ENCODE measurements at regions not wholly inside any gene's neighbourhood (a gene's known extent, or its start where the extent isn't known, plus 50 kb on each side); places are given as distances from the start of the nearest gene placed in this dataset.

DNA sequence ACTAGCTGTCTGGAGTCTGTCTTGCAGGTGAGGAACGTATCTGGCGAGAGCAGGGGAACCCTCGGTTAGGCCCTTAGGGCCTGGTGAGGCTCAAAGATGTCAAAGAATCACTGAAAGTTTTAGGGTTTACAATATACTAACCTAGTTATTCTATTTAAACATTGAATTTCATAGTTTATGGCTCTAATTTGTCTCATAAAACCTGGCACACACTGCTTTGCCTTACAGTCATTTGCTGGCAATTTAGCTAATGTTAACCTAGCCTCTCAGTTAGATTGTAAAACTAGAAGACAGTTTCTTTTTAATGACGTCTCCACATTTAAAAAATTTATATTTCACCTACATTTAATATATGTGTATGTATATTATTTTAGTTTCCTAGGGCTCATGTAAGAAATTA is 89.6 kb upstream of the DOCK10 start:
- no peak for DNase-seq

DNA sequence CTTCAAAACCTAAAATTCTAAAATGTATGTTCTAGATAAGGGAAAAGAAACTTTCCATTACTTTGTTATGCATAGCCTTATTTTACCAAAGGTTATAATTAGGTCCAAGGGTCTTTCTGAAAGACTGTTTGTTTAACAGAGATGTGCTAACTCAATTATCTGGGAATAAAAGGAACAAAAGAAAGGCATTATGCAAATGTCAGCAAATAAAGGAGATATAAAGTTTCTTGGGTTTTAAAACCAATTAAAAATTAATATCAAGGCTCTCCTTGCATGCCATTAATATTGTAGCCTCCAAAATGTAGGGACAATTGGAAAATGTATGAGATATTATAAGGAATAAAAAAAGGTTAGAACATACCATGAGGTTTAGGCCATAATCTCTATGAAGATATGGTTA is 87.8 kb upstream of the DOCK10 start:
- DNase-seq: no peak

DNA sequence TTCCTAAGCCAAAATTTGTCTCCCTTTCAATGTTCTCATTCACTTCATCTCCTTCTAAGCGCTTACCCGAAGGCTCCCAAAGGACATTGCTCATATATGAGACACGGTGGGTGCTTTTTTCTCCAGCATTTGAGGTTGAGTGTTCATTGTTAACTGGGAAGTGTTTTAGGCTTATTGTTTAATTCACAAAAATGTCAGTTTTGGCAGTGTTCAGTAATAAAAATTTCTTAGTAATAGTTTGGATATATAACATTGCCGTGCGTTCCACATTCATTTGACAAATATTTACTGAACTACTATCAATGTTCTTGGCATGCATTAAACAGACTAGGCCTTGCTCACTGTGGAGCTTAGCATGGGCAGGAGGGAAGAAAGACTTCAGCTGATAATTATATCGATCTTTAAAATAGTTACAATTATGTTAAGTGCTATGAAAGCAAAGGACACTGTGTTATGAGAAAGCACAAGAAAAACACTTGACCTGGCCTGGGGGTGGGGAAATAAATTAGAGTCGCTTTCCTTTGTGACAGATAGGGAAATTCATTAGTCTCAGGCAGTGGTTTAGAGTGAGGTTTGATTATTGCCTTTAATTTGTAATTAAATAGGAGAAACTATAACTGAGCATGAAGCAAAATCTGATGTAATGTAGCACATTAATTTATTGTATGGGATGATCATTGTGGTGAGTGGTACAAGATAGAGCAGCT is 82.2 kb upstream of the DOCK10 start:
- DNase-seq: no peak

DNA sequence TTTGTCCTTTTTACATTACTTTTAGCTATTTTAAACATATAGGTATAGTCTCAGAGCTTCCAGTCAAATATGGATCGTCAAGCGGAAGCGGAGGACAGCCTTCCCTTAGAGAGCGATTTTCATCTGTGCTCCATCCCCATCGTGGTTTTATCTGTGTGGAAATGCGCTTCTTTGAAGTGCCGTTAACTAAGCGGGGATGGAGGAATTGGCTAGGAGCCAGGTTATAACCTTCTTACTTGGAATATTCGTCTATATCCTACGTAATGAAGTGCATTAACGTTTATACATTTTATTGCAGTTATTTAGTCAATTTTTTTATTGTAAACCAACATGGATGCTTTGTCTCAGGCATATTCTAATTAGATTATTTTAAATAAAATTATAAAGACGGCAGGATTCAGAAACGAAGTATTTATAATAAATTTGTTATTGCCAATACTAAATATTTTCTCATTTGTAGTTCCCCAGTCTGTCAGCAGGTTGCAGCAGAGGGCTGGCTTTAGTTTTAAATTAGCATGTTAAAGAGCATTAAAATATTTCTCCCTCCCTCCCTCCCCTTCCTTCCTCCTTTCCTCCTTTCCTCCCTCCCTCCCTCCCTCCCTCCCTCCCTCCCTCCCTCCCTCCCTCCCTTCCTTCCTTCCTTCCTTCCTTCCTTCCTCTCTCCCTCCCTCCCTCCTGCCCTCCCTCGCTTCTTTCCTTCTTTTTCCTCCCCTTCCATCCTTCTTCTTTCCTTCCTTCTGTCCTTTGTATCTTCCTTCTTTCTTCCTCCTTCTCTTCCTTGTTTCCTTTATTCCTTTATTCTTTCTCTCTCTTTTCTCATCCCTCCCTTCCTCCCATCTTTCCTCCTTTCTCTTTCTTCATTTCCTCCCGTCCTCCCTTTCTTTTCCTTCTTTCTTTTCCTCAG is 80.6 kb upstream of the DOCK10 start:
- peak; percentile 26 for DNase-seq

DNA sequence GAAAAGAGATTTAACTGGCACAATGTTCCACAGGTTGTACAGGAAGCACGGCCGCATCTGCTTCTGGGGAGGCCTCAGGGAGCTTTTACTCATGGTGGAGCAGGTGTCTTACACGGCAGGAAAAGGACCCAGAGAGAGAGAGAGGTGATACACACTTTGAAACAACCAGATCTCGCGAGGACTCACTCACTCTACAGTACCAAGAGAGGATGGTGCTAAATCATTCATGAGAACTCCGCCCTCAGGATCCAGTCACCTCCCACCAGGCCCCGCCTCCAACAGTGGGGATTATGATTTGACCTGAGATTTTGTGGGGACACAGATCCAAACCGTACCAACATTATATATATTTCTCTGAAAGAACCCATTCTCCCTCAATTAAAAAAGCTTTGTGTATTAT is 79.7 kb upstream of the DOCK10 start:
- no peak for DNase-seq

DNA sequence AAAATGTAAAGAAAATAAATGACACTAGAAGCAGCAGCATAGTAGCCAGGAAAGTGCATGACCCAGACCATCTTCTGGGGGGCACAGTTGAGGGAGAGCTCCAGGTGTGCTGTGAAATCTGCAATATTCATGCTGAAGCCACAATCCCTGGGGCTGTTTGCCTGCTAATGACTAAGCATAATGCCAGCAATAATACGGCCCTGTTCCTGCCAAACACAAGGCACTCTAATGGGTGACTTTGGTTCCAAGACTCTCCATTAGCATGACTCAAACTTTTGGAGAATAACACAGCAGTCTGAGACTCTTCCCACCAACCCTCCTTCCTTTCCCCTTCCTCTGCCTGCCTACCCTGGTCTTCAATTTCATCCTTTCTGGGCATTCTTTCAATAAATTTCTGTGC is 77.9 kb upstream of the DOCK10 start:
- no peak for DNase-seq

DNA sequence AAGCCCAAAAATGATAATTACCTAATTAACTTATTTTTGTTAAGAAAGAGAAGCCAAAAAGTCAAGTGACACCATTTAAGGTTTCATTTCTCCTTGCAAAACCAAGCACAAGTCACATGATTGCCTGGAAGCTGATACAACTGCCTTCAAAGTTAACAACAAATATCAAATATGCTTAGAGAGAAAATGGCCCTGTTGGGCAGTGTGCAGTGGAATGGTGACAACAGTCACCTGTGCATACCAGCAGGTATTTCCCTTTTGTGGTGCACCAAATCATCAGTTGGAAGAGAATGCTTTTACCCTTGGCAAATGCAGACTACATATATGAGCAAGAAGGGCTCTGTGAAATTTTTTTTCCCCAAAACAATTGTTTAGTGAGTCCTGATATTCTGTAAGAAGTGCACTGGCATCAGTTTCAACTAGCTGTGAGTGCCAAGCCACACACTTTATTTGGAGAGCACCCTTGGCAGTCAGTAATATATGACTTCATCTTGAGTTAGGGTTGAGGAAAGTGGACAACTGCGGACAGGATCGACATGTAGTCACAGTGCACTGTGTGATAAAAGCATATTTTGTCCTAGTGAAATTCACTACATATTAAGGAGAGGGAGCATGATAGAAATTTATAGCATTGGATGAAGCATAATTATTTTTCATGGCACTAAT is 74.9 kb upstream of the DOCK10 start:
- no peak for DNase-seq

DNA sequence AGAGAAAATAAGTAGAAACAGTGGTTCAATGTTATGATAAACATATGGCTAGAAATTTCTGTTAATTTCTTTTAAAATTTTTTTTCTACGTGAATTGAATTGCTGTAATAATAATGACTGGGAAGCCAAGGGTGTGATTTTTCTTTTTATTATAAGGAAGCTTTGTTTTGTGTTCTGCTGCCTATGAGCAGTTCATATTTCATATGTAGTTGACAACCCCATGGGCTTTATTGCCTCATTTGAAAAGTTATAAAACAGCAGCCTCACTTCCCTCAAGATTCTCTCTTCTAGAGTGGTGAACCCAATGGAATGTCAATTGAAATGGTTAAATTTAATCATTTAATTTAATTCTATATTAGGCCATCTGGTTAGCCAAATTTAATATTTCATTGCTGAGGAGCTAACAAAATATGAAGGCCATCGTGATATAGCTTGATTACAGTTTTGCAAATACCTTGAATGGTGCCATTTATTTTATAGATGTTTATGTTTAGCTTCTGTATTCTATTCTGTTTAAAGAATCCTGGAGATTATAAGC is 72.6 kb upstream of the DOCK10 start:
- DNase-seq: no peak

DNA sequence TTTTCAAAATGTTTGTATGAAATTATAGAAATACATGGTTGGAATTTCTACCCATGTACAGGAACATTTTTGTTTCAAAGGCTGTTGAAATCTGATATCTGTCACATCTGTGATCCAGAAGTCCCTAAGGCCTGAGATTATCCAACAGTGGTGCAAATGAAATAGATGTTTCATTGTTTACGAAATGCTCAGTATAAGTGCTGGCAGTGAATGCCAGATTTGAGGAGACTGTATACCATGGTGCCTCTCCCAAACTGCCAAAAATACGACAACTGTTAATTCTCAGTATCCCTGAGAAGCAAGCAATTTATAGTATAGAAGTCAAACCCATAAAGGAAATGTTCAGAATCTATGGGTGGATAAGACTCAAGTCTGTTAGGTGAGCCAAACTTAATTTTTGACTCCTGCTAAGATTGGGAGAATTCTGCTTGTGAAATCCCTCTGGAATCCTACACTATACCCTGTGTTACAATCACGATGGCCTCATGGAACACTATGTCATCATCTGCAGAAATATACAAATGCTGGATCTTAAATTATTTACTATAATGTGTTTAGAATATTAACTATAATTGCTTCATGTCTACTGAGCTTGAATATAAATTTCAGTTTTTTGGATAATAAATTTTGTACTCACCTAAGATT is 71.2 kb upstream of the DOCK10 start:
- DNase-seq: no peak

DNA sequence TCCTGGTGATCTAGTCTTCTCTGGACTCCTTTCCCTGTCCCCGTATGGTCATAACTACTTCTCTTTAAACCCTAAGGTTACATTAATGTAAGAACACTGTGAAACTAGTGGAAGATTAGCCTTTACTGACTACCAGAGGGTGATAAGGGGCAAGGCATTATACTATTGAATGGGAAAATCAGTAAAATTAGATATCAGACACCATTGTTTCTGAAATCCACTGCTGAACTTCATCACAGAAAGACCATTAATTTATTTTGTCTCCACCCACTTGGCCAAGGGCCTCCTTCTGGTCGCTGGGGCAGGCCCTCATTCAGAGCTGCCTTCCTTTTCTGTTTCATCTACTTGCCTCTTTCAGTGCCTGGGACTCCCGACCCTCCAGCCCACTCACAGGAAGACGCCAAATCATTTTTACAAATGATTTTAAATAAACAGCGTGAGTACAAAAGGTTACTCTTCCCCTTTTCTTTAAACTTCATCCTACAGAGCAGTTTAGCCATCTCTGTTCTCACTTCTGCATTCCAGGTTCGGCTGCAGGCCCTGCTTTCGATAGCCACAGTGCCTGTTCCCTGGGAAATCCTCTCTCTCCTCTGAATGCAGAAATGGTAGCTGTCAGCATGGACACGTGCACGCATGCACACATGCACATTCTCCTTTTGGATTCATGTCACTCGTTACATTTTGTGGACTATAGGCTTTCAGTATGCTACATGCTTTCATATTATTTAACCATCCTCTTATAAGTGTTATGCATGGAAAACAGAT is 70.3 kb upstream of the DOCK10 start:
- no peak for DNase-seq

DNA sequence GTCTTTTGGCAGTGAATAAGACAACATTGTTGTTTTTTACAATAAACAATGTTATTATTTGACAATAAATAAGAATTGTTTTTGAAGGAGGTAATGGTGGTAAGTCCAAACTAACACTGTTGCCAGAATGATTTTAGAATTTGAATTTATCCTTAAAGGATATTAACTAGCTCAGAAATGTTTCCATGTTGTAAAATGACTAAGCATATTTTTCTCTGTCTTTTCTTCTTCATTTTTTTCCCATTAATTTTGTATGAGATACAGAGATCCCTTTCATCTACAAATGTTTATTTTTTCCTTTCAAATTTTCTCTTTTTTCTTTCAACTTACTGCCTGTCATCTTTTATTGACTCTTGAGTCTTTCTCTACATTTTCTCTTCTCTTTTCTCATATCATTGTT is 66.5 kb upstream of the DOCK10 start:
- DNase-seq: no peak

DNA sequence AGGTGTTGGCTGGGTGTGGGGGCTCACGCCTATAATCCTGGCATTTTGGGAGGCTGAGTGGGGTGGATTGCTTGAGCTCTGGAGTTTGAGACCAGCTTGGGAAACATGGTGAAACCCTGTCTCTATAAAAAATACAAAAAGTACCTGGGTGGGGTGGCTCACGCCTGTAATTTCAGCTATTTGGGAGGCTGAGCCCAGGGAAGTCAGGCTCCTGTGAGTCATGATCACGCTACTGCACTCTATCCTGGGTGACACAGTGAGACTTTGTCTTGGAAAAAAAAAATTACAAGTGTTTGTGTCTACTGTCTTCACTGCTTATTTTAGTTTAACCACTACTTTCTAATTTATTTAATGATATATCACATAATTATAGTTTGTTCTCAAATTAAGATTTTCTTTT is 62.7 kb upstream of the DOCK10 start:
- DNase-seq: no peak

DNA sequence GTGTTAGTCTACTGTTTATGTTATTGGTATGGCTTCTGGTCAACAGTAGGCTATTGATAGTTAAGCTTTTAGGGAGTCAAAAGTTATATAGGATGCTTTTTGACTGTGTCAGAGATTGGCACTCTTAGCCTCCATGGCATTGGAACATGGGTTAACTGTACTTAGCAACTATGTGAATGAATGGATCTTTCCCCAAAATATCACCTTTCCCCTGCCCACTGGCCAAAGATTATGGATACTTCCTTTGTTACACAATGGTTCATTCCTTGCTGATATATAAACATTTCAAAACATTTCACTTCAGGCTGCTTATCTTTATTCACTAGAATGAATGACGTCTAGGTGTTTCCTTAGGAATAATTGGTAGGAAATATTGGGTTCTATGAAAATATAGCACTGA is 62.1 kb upstream of the DOCK10 start:
- no peak for DNase-seq

DNA sequence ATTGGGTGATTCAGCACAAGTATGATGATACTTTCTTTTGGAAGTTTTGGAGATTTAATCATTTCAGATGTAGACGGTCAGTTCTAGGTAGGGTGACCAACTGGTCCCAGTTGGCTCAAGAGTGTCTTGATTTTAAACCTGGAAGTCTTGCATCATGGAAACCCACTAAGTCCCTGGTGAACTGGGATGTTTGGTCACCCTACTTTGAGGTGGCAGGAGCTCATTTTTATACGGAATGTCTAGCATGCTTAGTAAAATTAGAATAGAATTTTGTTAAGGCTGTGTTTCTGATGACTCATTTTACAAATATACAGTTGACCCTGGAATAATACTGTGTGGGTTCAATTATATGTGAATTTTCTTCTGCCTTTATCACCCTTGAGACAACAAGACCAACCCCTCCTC is 61.5 kb upstream of the DOCK10 start:
- no peak for DNase-seq

DNA sequence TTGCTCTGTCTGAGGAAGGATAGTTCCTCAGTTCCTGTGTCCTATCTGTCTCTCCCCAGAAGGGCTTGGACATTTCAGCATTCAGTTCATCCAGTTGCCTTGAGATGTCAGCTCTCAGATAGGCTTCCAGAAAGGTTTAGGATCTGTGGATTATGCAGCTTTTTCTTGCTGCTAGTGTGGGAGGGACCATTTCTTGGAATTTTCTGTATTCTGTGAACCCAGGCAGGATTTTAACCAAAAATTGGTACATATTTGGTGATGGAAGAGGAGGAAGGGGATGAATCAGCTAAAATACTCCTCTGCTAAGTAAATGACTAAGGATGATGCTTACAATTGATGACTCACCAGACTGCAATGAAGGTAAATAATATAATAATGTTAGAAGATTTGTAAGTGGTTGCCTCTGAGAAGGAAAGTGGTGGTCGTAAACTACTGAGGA is 58.6 kb upstream of the DOCK10 start:
- no peak for DNase-seq

DNA sequence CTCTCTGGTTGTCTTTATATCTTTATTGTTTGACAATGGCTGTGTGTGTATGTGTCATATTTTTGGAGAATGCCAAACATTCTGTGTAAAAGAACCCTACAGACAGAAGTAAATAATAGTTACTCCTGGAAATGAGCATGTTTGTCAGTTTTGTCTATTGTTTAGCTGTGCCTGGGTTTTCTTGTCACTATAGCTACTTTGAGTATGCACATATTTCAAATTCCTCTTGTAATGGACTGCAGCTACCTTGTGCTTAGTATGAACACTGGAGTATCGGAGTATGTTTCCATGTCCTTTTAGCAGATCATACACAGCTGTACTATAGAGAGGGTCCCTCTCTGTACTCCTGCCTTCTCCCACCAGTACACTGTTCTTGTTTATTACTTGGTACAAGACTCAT is 58.0 kb upstream of the DOCK10 start:
- no peak for DNase-seq

DNA sequence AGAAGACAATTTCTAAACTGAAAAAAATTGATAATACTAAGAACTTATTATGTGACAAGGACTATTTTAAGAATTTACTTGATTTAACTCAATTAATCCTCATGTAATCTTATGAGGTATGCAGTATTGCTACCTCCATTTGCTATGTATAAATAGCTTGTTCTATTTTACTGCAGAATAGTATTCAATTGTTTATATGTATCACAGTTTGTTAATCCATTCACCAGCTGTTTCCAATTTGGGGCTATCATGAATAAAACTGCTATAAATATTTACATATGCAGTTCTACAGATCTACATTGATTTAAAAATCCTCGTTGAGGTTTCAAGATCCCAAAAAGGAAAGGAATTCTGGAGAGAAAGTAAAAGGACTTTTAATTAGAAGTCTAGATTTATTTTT is 54.8 kb upstream of the DOCK10 start:
- DNase-seq: no peak

All from stimulated activated CD4-positive, alpha-beta T cell treated with anti-CD3 and anti-CD28 coated beads, Interleukin-12 subunit alpha, Interleukin-12 subunit beta, amount 100 ng/mL, for 4 hours (primary cell).